HCT116 (cell line): ENCODE measurements at regions not wholly inside any gene's neighbourhood (a gene's known extent, or its start where the extent isn't known, plus 50 kb on each side); places are given as distances from the start of the nearest gene placed in this dataset.

Experiments used
- CEBPB ChIP-seq: IDR thresholded peaks from 2 replicates; pipeline ENCODE4 v1.6.1; 2012; ENCODE audit warnings: low read depth
- EZH2phosphoT487 ChIP-seq: fragments of 200-600 bp; IDR thresholded peaks from 2 replicates; pipeline ENCODE4 v1.6.1; 2018; ENCODE audit warnings: antibody characterized with exemption, borderline replicate concordance
- JUND ChIP-seq: IDR thresholded peaks from 2 replicates; pipeline ENCODE4 v1.6.1; 2012
- POLR2A ChIP-seq: IDR thresholded peaks from 2 replicates; pipeline ENCODE4 v1.7.0; 2011; ENCODE audit warnings: borderline replicate concordance; ENCODE audit not compliant: insufficient read depth, insufficient read length; ENCODE audit errors: extremely low read depth
- POLR2AphosphoS5 ChIP-seq: IDR thresholded peaks from 2 replicates; pipeline ENCODE4 v1.6.1; 2011; ENCODE audit warnings: mild to moderate bottlenecking, low read depth, low read length, moderate library complexity
- RAD21 ChIP-seq: IDR thresholded peaks from 2 replicates; pipeline ENCODE4 v1.6.1; 2012; ENCODE audit warnings: low read depth, mild to moderate bottlenecking
- SRF ChIP-seq: IDR thresholded peaks from 2 replicates; pipeline ENCODE4 v1.6.1; 2012; ENCODE audit warnings: low read depth
- ZNF274 ChIP-seq: fragments of 200-500 bp; sonication (Bioruptor generic); IDR thresholded peaks from 2 replicates; pipeline ENCODE4 v1.6.1; 2014; ENCODE audit warnings: mild to moderate bottlenecking, low read depth, low read length, inconsistent platforms
- TF ChIP-seq, protein P1 (sequence below), 3 experiments: fragments of 200-600 bp in 1 of 3; sonication (generic) in 1 of 3; IDR thresholded peaks in 2 of 3; conservative IDR thresholded peaks in 1 of 3; 2 replicates each; pipeline ENCODE4 v1.5.1; 2012 to 2017; ENCODE audit warnings: low read depth in 2 of 3, low read length in 2 of 3, antibody characterized with exemption in 1 of 3, borderline replicate concordance in 1 of 3, control low read depth in 1 of 3, mild to moderate bottlenecking in 1 of 3, mixed read lengths in 1 of 3, mixed run types in 1 of 3, moderate library complexity in 1 of 3; ENCODE audit not compliant: insufficient read depth in 1 of 3
- TF ChIP-seq, protein P2 (sequence below): IDR thresholded peaks from 2 replicates; pipeline ENCODE4 v1.6.1; 2012

DNA sequence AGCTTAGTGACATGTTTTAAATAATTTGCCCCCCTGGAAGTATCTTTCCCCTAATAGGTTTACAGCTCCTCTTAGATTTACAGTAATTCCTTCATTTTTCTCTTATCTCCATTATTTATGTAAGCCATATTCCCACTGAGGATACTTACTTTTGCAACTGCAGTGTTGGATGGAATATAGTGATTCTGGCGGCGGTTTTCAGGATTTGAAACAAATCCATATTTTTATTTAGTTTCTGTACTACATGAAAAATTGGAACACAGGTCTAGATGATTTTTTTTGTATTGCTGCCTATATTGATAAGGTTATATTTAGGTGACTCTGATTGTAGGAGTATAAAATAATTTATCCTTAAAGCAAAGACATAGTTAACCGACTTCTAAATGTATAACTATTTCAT lies 391.6 kb upstream of the SUCLG2 start:
- TF ChIP-seq, protein P1, sequence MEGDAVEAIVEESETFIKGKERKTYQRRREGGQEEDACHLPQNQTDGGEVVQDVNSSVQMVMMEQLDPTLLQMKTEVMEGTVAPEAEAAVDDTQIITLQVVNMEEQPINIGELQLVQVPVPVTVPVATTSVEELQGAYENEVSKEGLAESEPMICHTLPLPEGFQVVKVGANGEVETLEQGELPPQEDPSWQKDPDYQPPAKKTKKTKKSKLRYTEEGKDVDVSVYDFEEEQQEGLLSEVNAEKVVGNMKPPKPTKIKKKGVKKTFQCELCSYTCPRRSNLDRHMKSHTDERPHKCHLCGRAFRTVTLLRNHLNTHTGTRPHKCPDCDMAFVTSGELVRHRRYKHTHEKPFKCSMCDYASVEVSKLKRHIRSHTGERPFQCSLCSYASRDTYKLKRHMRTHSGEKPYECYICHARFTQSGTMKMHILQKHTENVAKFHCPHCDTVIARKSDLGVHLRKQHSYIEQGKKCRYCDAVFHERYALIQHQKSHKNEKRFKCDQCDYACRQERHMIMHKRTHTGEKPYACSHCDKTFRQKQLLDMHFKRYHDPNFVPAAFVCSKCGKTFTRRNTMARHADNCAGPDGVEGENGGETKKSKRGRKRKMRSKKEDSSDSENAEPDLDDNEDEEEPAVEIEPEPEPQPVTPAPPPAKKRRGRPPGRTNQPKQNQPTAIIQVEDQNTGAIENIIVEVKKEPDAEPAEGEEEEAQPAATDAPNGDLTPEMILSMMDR (IDR thresholded peaks at IDR 0.05 in 2 of 3, conservative IDR thresholded peaks at IDR 0.05 in 1 of 3; ENCODE audit: borderline replicate concordance in 1 of 3, insufficient read depth in 1 of 3, low read depth in 2 of 3, low read length in 2 of 3) = no peak
- no peak for TF ChIP-seq POLR2A
- no peak for TF ChIP-seq JUND
- no peak for TF ChIP-seq POLR2AphosphoS5
- TF ChIP-seq CEBPB = no peak
- TF ChIP-seq ZNF274 = no peak
- TF ChIP-seq SRF = no peak
- TF ChIP-seq RAD21 = no peak
- no peak for TF ChIP-seq EZH2phosphoT487
- TF ChIP-seq, protein P2, sequence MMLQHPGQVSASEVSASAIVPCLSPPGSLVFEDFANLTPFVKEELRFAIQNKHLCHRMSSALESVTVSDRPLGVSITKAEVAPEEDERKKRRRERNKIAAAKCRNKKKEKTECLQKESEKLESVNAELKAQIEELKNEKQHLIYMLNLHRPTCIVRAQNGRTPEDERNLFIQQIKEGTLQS = no peak
